Ovary (tissue), 3 donors: ENCODE measurements at regions not wholly inside any gene's neighbourhood (a gene's known extent, or its start where the extent isn't known, plus 50 kb on each side); places are given as distances from the start of the nearest gene placed in this dataset.

Experiments
- POLR2A ChIP-seq: fragments of 450-650 bp; IDR thresholded peaks from one replicate; pipeline ENCODE4 v1.6.1; 2017; ENCODE audit warnings: antibody characterized with exemption, mild to moderate bottlenecking, moderate library complexity
- TF ChIP-seq, protein P1 (sequence below), 3 donors: fragments of 450-650 bp in 2 of 3; fragments of 200-600 bp in 1 of 3; IDR thresholded peaks; one replicate each; pipeline versions ENCODE4 v1.5.1 to v1.8.0; 2016 to 2022; ENCODE audit warnings: antibody characterized with exemption in 3 of 3, mild to moderate bottlenecking in 1 of 3
- donor health status: DM: no; HTN: no; CAD: no.

DNA sequence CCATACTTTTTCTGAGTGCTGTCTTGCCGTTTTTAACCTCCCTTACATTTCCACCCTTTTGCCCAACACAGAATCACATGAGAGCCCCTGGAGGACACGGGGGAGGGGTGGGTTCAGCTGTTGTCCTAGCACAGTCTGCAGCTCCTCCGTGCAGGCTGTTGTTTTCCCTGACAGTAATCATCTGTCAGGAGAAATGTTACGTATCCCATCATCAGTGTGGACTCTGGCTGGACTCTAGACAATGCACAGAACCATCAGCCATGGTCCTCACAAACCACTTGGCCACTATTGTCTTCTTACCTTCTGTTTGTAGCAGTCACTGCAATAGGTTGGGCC lies 92.1 kb downstream of the RIN2 start:
- TF ChIP-seq, protein P1, sequence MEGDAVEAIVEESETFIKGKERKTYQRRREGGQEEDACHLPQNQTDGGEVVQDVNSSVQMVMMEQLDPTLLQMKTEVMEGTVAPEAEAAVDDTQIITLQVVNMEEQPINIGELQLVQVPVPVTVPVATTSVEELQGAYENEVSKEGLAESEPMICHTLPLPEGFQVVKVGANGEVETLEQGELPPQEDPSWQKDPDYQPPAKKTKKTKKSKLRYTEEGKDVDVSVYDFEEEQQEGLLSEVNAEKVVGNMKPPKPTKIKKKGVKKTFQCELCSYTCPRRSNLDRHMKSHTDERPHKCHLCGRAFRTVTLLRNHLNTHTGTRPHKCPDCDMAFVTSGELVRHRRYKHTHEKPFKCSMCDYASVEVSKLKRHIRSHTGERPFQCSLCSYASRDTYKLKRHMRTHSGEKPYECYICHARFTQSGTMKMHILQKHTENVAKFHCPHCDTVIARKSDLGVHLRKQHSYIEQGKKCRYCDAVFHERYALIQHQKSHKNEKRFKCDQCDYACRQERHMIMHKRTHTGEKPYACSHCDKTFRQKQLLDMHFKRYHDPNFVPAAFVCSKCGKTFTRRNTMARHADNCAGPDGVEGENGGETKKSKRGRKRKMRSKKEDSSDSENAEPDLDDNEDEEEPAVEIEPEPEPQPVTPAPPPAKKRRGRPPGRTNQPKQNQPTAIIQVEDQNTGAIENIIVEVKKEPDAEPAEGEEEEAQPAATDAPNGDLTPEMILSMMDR (IDR thresholded peaks at IDR 0.05) = no peak
- TF ChIP-seq POLR2A = no peak
